Esophagus squamous epithelium (tissue), 4 donors: ENCODE measurements at regions not wholly inside any gene's neighbourhood (a gene's known extent, or its start where the extent isn't known, plus 50 kb on each side); places are given as distances from the start of the nearest gene placed in this dataset.

Experiments
- CTCF ChIP-seq, 6 experiments: fragments of 450-650 bp in 4 of 6; fragments of 200-600 bp in 2 of 6; sonication (generic) in 2 of 6; IDR thresholded peaks; one replicate each; pipeline ENCODE4 v1.5.1; 2016 to 2019; ENCODE audit warnings: antibody characterized with exemption in 6 of 6, mild to moderate bottlenecking in 4 of 6, moderate library complexity in 4 of 6
- POLR2A ChIP-seq, 4 donors: fragments of 450-650 bp; IDR thresholded peaks; one replicate each; pipeline ENCODE4 v1.6.1; 2017; ENCODE audit warnings: antibody characterized with exemption in 4 of 4, mild to moderate bottlenecking in 4 of 4, moderate library complexity in 3 of 4

DNA sequence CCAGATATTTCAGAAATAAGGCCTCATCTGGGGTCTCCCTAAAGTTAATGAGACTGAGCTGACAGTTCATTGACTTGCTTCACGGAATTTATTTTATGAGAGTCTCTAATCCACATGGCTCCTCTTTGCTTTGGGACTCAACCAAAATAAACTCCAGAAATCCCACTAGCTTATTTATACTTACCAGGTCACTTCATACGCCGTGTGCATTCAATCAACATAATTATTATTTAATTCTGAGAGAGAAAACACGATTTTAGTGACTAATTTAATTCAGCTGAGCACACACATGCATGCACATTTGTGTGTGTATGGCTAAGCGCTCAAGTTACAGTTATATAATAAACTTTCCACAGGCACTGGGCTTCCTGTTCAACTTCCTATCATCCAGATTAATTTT, 333.4 kb upstream of the CCDC196 start:
- TF ChIP-seq POLR2A (IDR thresholded peaks at IDR 0.05) = no peak
- TF ChIP-seq CTCF (IDR thresholded peaks at IDR 0.05) = no peak
